ENCODE measurements at regions not wholly inside any gene's neighbourhood (a gene's known extent, or its start where the extent isn't known, plus 50 kb on each side); places are given as distances from the start of the nearest gene placed in this dataset.

DNA sequence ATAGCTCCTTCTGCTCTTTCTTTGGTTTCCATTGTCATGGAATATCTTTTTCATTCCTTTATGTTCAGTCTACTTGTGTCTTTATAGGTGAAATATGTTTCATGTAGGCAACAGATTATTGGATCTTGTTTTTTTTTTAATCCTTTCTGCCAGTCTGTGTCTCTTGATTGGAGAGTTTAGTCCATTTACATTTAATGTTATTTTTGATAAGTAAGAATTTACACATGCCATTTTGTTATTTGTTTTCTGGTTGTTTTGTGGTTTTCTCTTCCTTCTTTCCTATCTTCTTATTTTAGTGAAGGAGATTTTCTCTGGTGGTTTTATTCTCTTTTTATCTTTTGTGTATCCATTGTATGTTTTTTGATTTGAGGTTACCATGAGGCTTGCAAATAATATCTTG is 52.5 kb upstream of the TAS2R16 start:
- peaks cover 0 to 62% (median 17%) of the 10 kb centered on the region in 11 donors for H3K9me3 ChIP-seq
- H3K27me3 ChIP-seq = no peaks in the 10 kb centered on the region
- H3K36me3 ChIP-seq = no peaks in the 10 kb centered on the region
- no peak for ATAC-seq
- no peak for TF ChIP-seq CTCF (IDR thresholded peaks at IDR 0.05)
- H3K4me1 ChIP-seq = no peaks in the 10 kb centered on the region
- intact Hi-C loops (cut with DNase I) = no loop called here
- H3K27ac ChIP-seq = no peak overlapping the region
- H3K4me3 ChIP-seq = no peak overlapping the region
- no peak for DNase-seq

Data from heart right ventricle (tissue), 15 donors.